HepG2 (cell line): ENCODE measurements at regions not wholly inside any gene's neighbourhood (a gene's known extent, or its start where the extent isn't known, plus 50 kb on each side); places are given as distances from the start of the nearest gene placed in this dataset.

Experiments
- CBX5 ChIP-seq: sonication (generic); formaldehyde crosslinking; IDR thresholded peaks from 2 replicates; pipeline ENCODE4 v1.4.0; 2020; ENCODE audit warnings: missing genetic modification reagents, borderline replicate concordance
- KDM2A ChIP-seq: sonication (generic); formaldehyde crosslinking; IDR thresholded peaks from 2 replicates; pipeline ENCODE4 v1.4.0; 2020; ENCODE audit warnings: low read depth, missing genetic modification reagents, borderline replicate concordance
- MED8 ChIP-seq: sonication (generic); formaldehyde crosslinking; IDR thresholded peaks from 2 replicates; pipeline ENCODE4 v1.8.1; 2023; ENCODE audit warnings: mild to moderate bottlenecking, missing genetic modification reagents; ENCODE audit not compliant: insufficient replicate concordance
- MEIS1 ChIP-seq: sonication (generic); formaldehyde crosslinking; IDR thresholded peaks from 2 replicates; pipeline ENCODE4 v1.9.0; 2021; ENCODE audit warnings: mild to moderate bottlenecking, missing genetic modification reagents, moderate library complexity, borderline replicate concordance
- MIXL1 ChIP-seq: IDR thresholded peaks from 2 replicates; pipeline ENCODE4 v1.6.1; 2016
- MTERF4 ChIP-seq: sonication (generic); formaldehyde crosslinking; IDR thresholded peaks from 2 replicates; pipeline ENCODE4 v1.8.0; 2023; ENCODE audit warnings: mild to moderate bottlenecking, missing genetic modification reagents
- SOX13 ChIP-seq, 3 experiments: fragments of 450-650 bp in 1 of 3; sonication (generic) in 1 of 3; formaldehyde crosslinking in 1 of 3; IDR thresholded peaks in 2 of 3; conservative IDR thresholded peaks in 1 of 3; 2 replicates each; pipeline versions ENCODE4 v1.5.0 to v1.6.1; 2016 to 2020; ENCODE audit warnings: antibody characterized with exemption in 1 of 3, mild to moderate bottlenecking in 1 of 3, missing compliant biosample characterization in 1 of 3, missing genetic modification reagents in 1 of 3, moderate library complexity in 1 of 3
- TGIF2 ChIP-seq: IDR thresholded peaks from 2 replicates; pipeline ENCODE4 v1.6.1; 2016; ENCODE audit warnings: control low read depth, missing compliant biosample characterization
- ZBTB33 ChIP-seq: sonication (generic); formaldehyde crosslinking; IDR thresholded peaks from 2 replicates; pipeline ENCODE4 v1.4.0; 2020; ENCODE audit warnings: missing genetic modification reagents
- ZNF136 ChIP-seq: sonication (generic); formaldehyde crosslinking; IDR thresholded peaks from 2 replicates; pipeline ENCODE4 v1.8.1; 2022; ENCODE audit warnings: low read depth, mild to moderate bottlenecking, moderate library complexity, missing genetic modification reagents
- ZNF264 ChIP-seq: sonication (generic); formaldehyde crosslinking; IDR thresholded peaks from 2 replicates; pipeline ENCODE4 v1.4.0; 2020; ENCODE audit warnings: missing genetic modification reagents
- ZNF33A ChIP-seq: sonication (generic); formaldehyde crosslinking; IDR thresholded peaks from 2 replicates; pipeline ENCODE4 v1.5.1; 2020; ENCODE audit warnings: missing genetic modification reagents, mild to moderate bottlenecking, moderate library complexity, borderline replicate concordance
- ZNF382 ChIP-seq: sonication (generic); formaldehyde crosslinking; IDR thresholded peaks from 2 replicates; pipeline ENCODE4 v1.5.0; 2020; ENCODE audit warnings: missing genetic modification reagents, mild to moderate bottlenecking, borderline replicate concordance
- ZNF446 ChIP-seq: sonication (generic); formaldehyde crosslinking; IDR thresholded peaks from 2 replicates; pipeline ENCODE4 v1.5.0; 2020; ENCODE audit warnings: mild to moderate bottlenecking, missing genetic modification reagents
- ZNF746 ChIP-seq: sonication (generic); formaldehyde crosslinking; IDR thresholded peaks from 2 replicates; pipeline ENCODE4 v1.8.0; 2022; ENCODE audit warnings: mild to moderate bottlenecking, missing genetic modification reagents
- TF ChIP-seq, protein P1 (sequence below): sonication (generic); formaldehyde crosslinking; IDR thresholded peaks from 2 replicates; pipeline ENCODE4 v1.4.0; 2020; ENCODE audit warnings: missing genetic modification reagents, borderline replicate concordance
- TF ChIP-seq, protein P2 (sequence below): sonication (generic); formaldehyde crosslinking; IDR thresholded peaks from 2 replicates; pipeline ENCODE4 v1.4.0; 2020; ENCODE audit warnings: mild to moderate bottlenecking, missing genetic modification reagents, borderline replicate concordance

GRCh38 chr3:34012102-34012461 lies 213.7 kb downstream of the PDCD6IP start (continued):
- TF ChIP-seq ZNF264 (peak; percentile 34; the same call in 1 of the 2 replicates), ZBTB33 (no peak), MIXL1 (CRISPR knock-in tag) (peak; percentile 98), TGIF2 (CRISPR knock-in tag) (no peak), ZNF446 (CRISPR knock-in tag) (no peak), MTERF4 (CRISPR knock-in tag) (no peak), MED8 (no peak), KDM2A (CRISPR knock-in tag) (no peak), ZNF33A (CRISPR knock-in tag) (peak; percentile 13; the same call in 1 of the 2 replicates), ZNF136 (no peak; the same call in 1 of the 2 replicates), CBX5 (peak; percentile 38; the same call in 1 of the 2 replicates), SOX13 (IDR thresholded peaks at IDR 0.05) (peak; percentile 49; the same call in 1 of the 2 replicates), SOX13 (CRISPR knock-in tag; conservative IDR thresholded peaks at IDR 0.05 in 1 of 2, IDR thresholded peaks at IDR 0.05 in 1 of 2) (peak in 1 of 2 experiments; percentile 91; a peak in 2 of 4 replicates), ZNF746 (no peak), MEIS1 (peak; percentile 61; the same call in 1 of the 2 replicates), ZNF382 (CRISPR knock-in tag) (no peak)
- TF ChIP-seq, protein P1, sequence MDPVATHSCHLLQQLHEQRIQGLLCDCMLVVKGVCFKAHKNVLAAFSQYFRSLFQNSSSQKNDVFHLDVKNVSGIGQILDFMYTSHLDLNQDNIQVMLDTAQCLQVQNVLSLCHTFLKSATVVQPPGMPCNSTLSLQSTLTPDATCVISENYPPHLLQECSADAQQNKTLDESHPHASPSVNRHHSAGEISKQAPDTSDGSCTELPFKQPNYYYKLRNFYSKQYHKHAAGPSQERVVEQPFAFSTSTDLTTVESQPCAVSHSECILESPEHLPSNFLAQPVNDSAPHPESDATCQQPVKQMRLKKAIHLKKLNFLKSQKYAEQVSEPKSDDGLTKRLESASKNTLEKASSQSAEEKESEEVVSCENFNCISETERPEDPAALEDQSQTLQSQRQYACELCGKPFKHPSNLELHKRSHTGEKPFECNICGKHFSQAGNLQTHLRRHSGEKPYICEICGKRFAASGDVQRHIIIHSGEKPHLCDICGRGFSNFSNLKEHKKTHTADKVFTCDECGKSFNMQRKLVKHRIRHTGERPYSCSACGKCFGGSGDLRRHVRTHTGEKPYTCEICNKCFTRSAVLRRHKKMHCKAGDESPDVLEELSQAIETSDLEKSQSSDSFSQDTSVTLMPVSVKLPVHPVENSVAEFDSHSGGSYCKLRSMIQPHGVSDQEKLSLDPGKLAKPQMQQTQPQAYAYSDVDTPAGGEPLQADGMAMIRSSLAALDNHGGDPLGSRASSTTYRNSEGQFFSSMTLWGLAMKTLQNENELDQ (CRISPR knock-in tag) = no peak
- TF ChIP-seq, protein P2, sequence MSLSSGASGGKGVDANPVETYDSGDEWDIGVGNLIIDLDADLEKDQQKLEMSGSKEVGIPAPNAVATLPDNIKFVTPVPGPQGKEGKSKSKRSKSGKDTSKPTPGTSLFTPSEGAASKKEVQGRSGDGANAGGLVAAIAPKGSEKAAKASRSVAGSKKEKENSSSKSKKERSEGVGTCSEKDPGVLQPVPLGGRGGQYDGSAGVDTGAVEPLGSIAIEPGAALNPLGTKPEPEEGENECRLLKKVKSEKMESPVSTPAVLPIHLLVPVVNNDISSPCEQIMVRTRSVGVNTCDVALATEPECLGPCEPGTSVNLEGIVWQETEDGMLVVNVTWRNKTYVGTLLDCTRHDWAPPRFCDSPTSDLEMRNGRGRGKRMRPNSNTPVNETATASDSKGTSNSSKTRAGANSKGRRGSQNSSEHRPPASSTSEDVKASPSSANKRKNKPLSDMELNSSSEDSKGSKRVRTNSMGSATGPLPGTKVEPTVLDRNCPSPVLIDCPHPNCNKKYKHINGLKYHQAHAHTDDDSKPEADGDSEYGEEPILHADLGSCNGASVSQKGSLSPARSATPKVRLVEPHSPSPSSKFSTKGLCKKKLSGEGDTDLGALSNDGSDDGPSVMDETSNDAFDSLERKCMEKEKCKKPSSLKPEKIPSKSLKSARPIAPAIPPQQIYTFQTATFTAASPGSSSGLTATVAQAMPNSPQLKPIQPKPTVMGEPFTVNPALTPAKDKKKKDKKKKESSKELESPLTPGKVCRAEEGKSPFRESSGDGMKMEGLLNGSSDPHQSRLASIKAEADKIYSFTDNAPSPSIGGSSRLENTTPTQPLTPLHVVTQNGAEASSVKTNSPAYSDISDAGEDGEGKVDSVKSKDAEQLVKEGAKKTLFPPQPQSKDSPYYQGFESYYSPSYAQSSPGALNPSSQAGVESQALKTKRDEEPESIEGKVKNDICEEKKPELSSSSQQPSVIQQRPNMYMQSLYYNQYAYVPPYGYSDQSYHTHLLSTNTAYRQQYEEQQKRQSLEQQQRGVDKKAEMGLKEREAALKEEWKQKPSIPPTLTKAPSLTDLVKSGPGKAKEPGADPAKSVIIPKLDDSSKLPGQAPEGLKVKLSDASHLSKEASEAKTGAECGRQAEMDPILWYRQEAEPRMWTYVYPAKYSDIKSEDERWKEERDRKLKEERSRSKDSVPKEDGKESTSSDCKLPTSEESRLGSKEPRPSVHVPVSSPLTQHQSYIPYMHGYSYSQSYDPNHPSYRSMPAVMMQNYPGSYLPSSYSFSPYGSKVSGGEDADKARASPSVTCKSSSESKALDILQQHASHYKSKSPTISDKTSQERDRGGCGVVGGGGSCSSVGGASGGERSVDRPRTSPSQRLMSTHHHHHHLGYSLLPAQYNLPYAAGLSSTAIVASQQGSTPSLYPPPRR (CRISPR knock-in tag) = peak; percentile 91
